ENCODE measurements at regions not wholly inside any gene's neighbourhood (a gene's known extent, or its start where the extent isn't known, plus 50 kb on each side); places are given as distances from the start of the nearest gene placed in this dataset.

- TF ChIP-seq CTCF (IDR thresholded peaks at IDR 0.05; ENCODE audit: insufficient read depth, low read depth, low read length) (no peak), EZH2 (IDR thresholded peaks at IDR 0.05; ENCODE audit: insufficient read depth, low read length) (no peak)
These were observed 1577.5 kb upstream of the PRR20A start for GRCh38 chr13:55563267-55563666.

All from astrocyte (in vitro differentiated cells and primary cell).